Fibroblast of pulmonary artery (primary cell): ENCODE measurements at regions not wholly inside any gene's neighbourhood (a gene's known extent, or its start where the extent isn't known, plus 50 kb on each side); places are given as distances from the start of the nearest gene placed in this dataset.
A peak's percentile ranks its signal among the peaks of the same experiment; 100 is the strongest.

ENCODE experiments used
- DNase-seq: peaks from one replicate; pipeline ENCODE4 v3.0.0-alpha.2; 2010; ENCODE audit warnings: low read depth
- H3K4me3 ChIP-seq: replicated peaks from 2 replicates; pipeline ENCODE4 v1.5.1; 2011; ENCODE audit warnings: low read depth, mild to moderate bottlenecking, control low read depth, low read length, moderate library complexity
- CTCF ChIP-seq: IDR thresholded peaks from 2 replicates; pipeline ENCODE4 v1.5.1; 2011; ENCODE audit warnings: mild to moderate bottlenecking, control low read depth, low read length, inconsistent platforms; ENCODE audit errors: missing control alignments

GRCh38 chr20:50302341-50303057 lies 111.9 kb downstream of the CEBPB start:
- TF ChIP-seq CTCF, result no peak
- peak; percentile 52 for DNase-seq
- H3K4me3 ChIP-seq, result no peak overlapping the region

GRCh38 chr20:50303573-50304500 lies 113.2 kb downstream of the CEBPB start:
- peak; percentile 98 for DNase-seq
- H3K4me3 ChIP-seq, result no peak overlapping the region
- TF ChIP-seq CTCF, result no peak

GRCh38 chr20:50304501-50304856 lies 113.8 kb downstream of the CEBPB start:
- H3K4me3 ChIP-seq, result no peak overlapping the region
- TF ChIP-seq CTCF, result no peak
- peak; percentile 86 for DNase-seq

DNA sequence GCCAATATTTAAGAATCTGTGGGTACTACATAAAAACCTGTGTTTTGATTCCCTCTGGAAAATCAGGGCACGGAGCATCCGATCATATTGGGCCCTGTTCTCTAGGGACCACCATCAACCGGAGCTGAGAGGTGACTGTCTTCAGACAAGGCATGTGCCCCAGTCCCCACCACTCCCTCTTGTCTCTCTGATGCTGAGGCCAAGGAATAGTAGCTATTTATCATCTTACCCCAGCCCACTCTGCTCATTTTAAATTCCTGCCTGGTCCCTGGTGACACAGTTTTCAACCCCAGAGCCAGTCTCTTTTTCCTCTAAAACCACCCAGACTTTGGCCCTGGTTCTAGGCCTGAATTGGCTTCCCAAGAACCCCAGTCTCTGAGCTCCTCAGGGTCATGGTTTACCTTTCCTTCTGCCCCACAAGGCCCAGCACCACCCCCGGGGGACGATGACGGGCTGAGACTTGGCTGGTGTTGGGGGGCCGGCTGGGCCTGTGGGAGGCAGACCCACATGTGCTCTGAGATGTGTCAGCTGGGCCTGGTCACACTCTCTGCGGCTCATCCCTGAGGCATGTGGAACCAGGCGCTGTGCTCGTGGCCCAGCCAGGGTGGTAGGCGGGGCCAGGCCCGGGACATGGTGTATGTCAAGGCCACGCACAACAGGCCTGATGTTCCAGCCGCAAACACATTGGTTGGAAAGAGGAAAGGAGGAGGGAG lies 114.4 kb downstream of the CEBPB start:
- TF ChIP-seq CTCF, result no peak
- H3K4me3 ChIP-seq, result no peak overlapping the region
- peak; percentile 96 for DNase-seq

GRCh38 chr20:50305636-50306477 lies 115.2 kb downstream of the CEBPB start:
- peak; percentile 45 for DNase-seq
- no peak for TF ChIP-seq CTCF
- no peak overlapping the region for H3K4me3 ChIP-seq
